ENCODE measurements at regions not wholly inside any gene's neighbourhood (a gene's known extent, or its start where the extent isn't known, plus 50 kb on each side); places are given as distances from the start of the nearest gene placed in this dataset.

- no peaks in the 10 kb centered on the region for H3K4me1 ChIP-seq (ENCODE audit: control insufficient read depth, insufficient read depth, low read length)
- no peaks in the 10 kb centered on the region; the same call in 1 of the 3 replicates for H3K9me3 ChIP-seq (replicated peaks; ENCODE audit: control insufficient read depth, insufficient read depth, low read length)
- H4K20me1 ChIP-seq (ENCODE audit: control insufficient read depth, insufficient read depth): no peaks in the 10 kb centered on the region
- no peaks in the 10 kb centered on the region for H3K79me2 ChIP-seq (ENCODE audit: control insufficient read depth, insufficient read depth, low read length)
- H2AFZ ChIP-seq (ENCODE audit: control insufficient read depth, low read depth, low read length): no peak overlapping the region
- FAIRE-seq (no peak), DNase-seq (ENCODE audit: low read depth, low spot score) (no peak), ATAC-seq (peak; percentile 38; the same call in 2 of the 3 replicates)
- SMC1A ChIA-PET (ENCODE audit: uncharacterized antibody, unreplicated experiment): interaction anchor here (0.5 kb wide), 1 partner anchor 330 kb away, joined by 4 read pairs; no protein-coding TSS in a partner anchor
- POLR2A ChIA-PET: no interaction called here
- no peak overlapping the region for H3K4me2 ChIP-seq (ENCODE audit: control insufficient read depth, insufficient read depth)
- H3K36me3 ChIP-seq (ENCODE audit: control insufficient read depth in 2 of 2, insufficient read depth in 2 of 2, low read length in 1 of 2): no peaks in the 10 kb centered on the region
- in situ Hi-C loops (cut with MboI) (no loop called here), intact Hi-C loops (cut with micrococcal nuclease; ENCODE audit: unreplicated experiment) (no loop called here)
- no peak overlapping the region for H3K4me3 ChIP-seq
- no peak overlapping the region for H3K9ac ChIP-seq (ENCODE audit: control insufficient read depth, insufficient read depth, low read length)
- RAD21 ChIA-PET (ENCODE audit: unreplicated experiment): interaction anchor here (1.0 kb wide), 1 partner anchor 45 kb away, joined by 3 read pairs; no protein-coding TSS in a partner anchor
- WGBS (ENCODE audit: insufficient coverage, insufficient replicate concordance, low lambda C conversion rate, missing lambda C conversion rate): 47% methylated on average over 4 of the region's 4 CpGs
- CTCF ChIA-PET: interaction anchor here (1.2 kb wide), 1 partner anchor 69 kb away, joined by 5 read pairs; no protein-coding TSS in a partner anchor
- no TSS peak for BruUV-seq (replicated peaks)
- H3K27me3 ChIP-seq (replicated peaks in 1 of 2; ENCODE audit: control insufficient read depth in 2 of 2, insufficient read depth in 2 of 2, low read length in 1 of 2): peaks cover 0 to 2% of the 10 kb centered on the region in 2 experiments; a peak in 1 of 4 replicates
- H3K27ac ChIP-seq (ENCODE audit: control insufficient read depth, insufficient read depth): no peak overlapping the region
- TF ChIP-seq ELK1 (IDR thresholded peaks at IDR 0.05; ENCODE audit: low read depth, low read length): no peak
- TF ChIP-seq RAD21 (IDR thresholded peaks at IDR 0.05; ENCODE audit: insufficient read depth, low read depth, low read length): no peak
- TF ChIP-seq YY1 (IDR thresholded peaks at IDR 0.05; ENCODE audit: low read depth, low read length): no peak
- TF ChIP-seq NFYA (IDR thresholded peaks at IDR 0.05; ENCODE audit: borderline replicate concordance, low read depth, low read length): no peak
- TF ChIP-seq NFYB (IDR thresholded peaks at IDR 0.05; ENCODE audit: insufficient read depth, low read depth, low read length): no peak
- TF ChIP-seq MTA2 (IDR thresholded peaks at IDR 0.05; ENCODE audit: low read depth): no peak
- no peak for TF ChIP-seq FOXM1 (IDR thresholded peaks at IDR 0.05; ENCODE audit: low read depth, low read length)
- TF ChIP-seq TAF1 (IDR thresholded peaks at IDR 0.05; ENCODE audit: borderline replicate concordance, low read depth, low read length): no peak
- no peak for TF ChIP-seq ZNF217 (IDR thresholded peaks at IDR 0.05)
- TF ChIP-seq E4F1 (IDR thresholded peaks at IDR 0.05; ENCODE audit: borderline replicate concordance, partially characterized antibody): no peak
- no peak for TF ChIP-seq RCOR1 (conservative IDR thresholded peaks at IDR 0.05; ENCODE audit: low read depth, low read length)
- TF ChIP-seq MLLT1 (IDR thresholded peaks at IDR 0.05): no peak
- no peak for TF ChIP-seq BMI1 (IDR thresholded peaks at IDR 0.05; ENCODE audit: borderline replicate concordance)
- no peak for TF ChIP-seq TCF12 (IDR thresholded peaks at IDR 0.05; ENCODE audit: low read depth, low read length)
- no peak for TF ChIP-seq IRF5 (IDR thresholded peaks at IDR 0.05; ENCODE audit: borderline replicate concordance)
- TF ChIP-seq PML (IDR thresholded peaks at IDR 0.05; ENCODE audit: low read length): no peak
- no peak for TF ChIP-seq NRF1 (conservative IDR thresholded peaks at IDR 0.05; ENCODE audit: low read depth, low read length)
- no peak for TF ChIP-seq FOS (IDR thresholded peaks at IDR 0.05; ENCODE audit: borderline replicate concordance, extremely low read depth, insufficient read length)
These were observed 61.2 kb upstream of the MFGE8 start for GRCh38 chr15:88974392-88974791.

Data from GM12878 (cell line).